AG04450 (cell line): ENCODE measurements at regions not wholly inside any gene's neighbourhood (a gene's known extent, or its start where the extent isn't known, plus 50 kb on each side); places are given as distances from the start of the nearest gene placed in this dataset.
"Not testable (repeated sequence)": the region's sequence is repeated elsewhere in the genome, so short reads cannot be mapped to it uniquely, and the experiment has no call there.

Experiments
- CTCF ChIA-PET: fragments of 300-600, 350-600 bp; formaldehyde crosslinking; extraction: SDS; loops from one replicate; lab custom pipeline; 2022; ENCODE audit warnings: antibody characterized with exemption, inconsistent platforms; lab: Charles Lee
- POLR2A ChIA-PET: fragments of 350-600 bp; formaldehyde crosslinking; extraction: SDS; loops from one replicate; lab custom pipeline; 2021; ENCODE audit warnings: antibody characterized with exemption, inconsistent platforms; lab: Yijun Ruan, JAX
- DNase-seq: peaks from one replicate; pipeline ENCODE4 v3.0.0-alpha.2; 2011; ENCODE audit warnings: low read depth, low spot score
- H3K27ac ChIP-seq: one replicate; pipeline ENCODE4 v1.5.1; 2012; ENCODE audit warnings: low read depth, low read length, control low read depth
- H3K27me3 ChIP-seq: one replicate; pipeline ENCODE4 v1.6.0; 2012; ENCODE audit warnings: low read length; ENCODE audit not compliant: control insufficient read depth, insufficient read depth
- H3K4me3 ChIP-seq: 2 replicates; pipeline ENCODE4 v1.5.1; 2011; ENCODE audit warnings: mild to moderate bottlenecking, low read depth, low read length, control low read depth
- H3K9me3 ChIP-seq: 2 replicates; pipeline ENCODE4 v1.5.1; 2012; ENCODE audit warnings: low read length; ENCODE audit not compliant: control insufficient read depth, insufficient read depth
- CTCF ChIP-seq: IDR thresholded peaks from 2 replicates; pipeline ENCODE4 v1.5.1; 2011; ENCODE audit warnings: low read depth, low read length, control low read depth, inconsistent platforms

GRCh38 chr2:145748927-145749326 lies 1229.0 kb upstream of the ZEB2 start:
- Histone ChIP-seq H3K27ac (no peak overlapping the region), H3K9me3 (no peaks in the 10 kb centered on the region), H3K4me3 (no peak overlapping the region), H3K27me3 (no peaks in the 10 kb centered on the region)
- no peak for DNase-seq
- ChIA-PET POLR2A (no interaction called here), CTCF (no interaction called here)
- TF ChIP-seq CTCF: no peak

GRCh38 chr2:145747715-145748114 lies 1227.8 kb upstream of the ZEB2 start:
- no peaks in the 10 kb centered on the region for H3K27me3 ChIP-seq
- no peak overlapping the region for H3K27ac ChIP-seq
- no peaks in the 10 kb centered on the region for H3K9me3 ChIP-seq
- TF ChIP-seq CTCF: no peak
- POLR2A ChIA-PET: no interaction called here
- CTCF ChIA-PET: no interaction called here
- no peak for DNase-seq
- H3K4me3 ChIP-seq: no peak overlapping the region

DNA sequence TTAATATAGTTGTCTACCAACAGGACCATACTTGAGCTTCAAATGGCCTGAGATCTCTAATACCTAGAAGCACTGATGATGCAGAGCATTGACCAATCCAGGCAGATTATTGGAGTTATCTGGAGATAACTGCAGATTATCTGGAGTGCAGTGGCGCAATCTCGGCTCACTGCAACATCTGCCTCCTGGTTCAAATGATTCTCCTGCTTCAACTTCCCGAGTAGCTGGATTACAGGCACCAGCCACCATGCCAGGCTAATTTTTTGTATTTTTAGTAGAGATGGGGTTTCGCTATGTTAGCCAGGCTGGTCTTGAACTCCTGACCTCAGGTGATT lies 1225.4 kb upstream of the ZEB2 start:
- not testable (repeated sequence) for H3K27me3 ChIP-seq, DNase-seq, H3K9me3 ChIP-seq, H3K4me3 ChIP-seq, H3K27ac ChIP-seq
- CTCF ChIA-PET: interaction anchor here (0.6 kb wide), 1 partner anchor 807 kb away, joined by 3 read pairs; no protein-coding TSS in a partner anchor
- POLR2A ChIA-PET: interaction anchor here (1.0 kb wide), 1 partner anchor 15 kb away, joined by 3 read pairs; no protein-coding TSS in a partner anchor

- DNase-seq: peak; percentile 68
- H3K27me3 ChIP-seq: no peaks in the 10 kb centered on the region
- CTCF ChIA-PET: interaction anchor here (0.7 to 1.5 kb wide), 2 partner anchors 8 to 1480 kb away, joined by 4 to 6 read pairs; no protein-coding TSS in a partner anchor
- H3K4me3 ChIP-seq: no peak overlapping the region
- POLR2A ChIA-PET: interaction anchor here (1.0 kb wide), 1 partner anchor 16 kb away, joined by 3 read pairs; no protein-coding TSS in a partner anchor
- H3K9me3 ChIP-seq: no peaks in the 10 kb centered on the region
- TF ChIP-seq CTCF: no peak
- H3K27ac ChIP-seq: no peak overlapping the region
Measured at GRCh38 chr2:145744541-145745386, 1224.8 kb upstream of the ZEB2 start.

DNA sequence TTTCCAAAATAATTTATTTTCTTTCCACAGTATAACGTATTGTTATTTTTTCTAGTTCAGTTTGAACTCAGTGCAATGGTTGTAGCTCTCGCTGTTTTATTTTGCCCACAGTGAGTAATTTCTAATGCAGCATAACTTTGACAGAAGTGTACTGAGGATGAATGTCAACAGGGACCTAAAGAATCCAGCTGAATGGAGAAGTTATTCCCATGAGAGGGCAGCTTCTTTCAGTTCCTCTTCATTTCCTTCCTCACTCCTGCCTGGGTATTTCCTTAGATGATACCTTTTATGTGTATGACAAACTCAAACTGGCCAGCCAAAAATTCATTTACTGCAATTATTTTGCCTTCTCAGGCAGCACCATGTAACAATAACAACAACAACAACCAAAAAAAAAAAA lies 1223.1 kb upstream of the ZEB2 start:
- CTCF ChIA-PET: interaction anchor here (0.7 to 0.9 kb wide), 2 partner anchors 10 to 11 kb away, joined by 3 to 8 read pairs; no protein-coding TSS in a partner anchor
- TF ChIP-seq CTCF: no peak
- no peak for DNase-seq

More for the DNA sequence above, 1223.1 kb upstream of the ZEB2 start:
- Histone ChIP-seq H3K9me3 (no peaks in the 10 kb centered on the region), H3K27ac (no peak overlapping the region), H3K4me3 (no peak overlapping the region), H3K27me3 (no peaks in the 10 kb centered on the region)
- POLR2A ChIA-PET: no interaction called here
